GM18519 (cell line): ENCODE measurements at regions not wholly inside any gene's neighbourhood (a gene's known extent, or its start where the extent isn't known, plus 50 kb on each side); places are given as distances from the start of the nearest gene placed in this dataset.
"Not testable (repeated sequence)": the region's sequence is repeated elsewhere in the genome, so short reads cannot be mapped to it uniquely, and the experiment has no call there.

Experiments
- ATAC-seq: cut with Tn5 transposase; IDR thresholded peaks from one replicate; pipeline ENCODE4 v1.9.1; 2021; ENCODE audit warnings: mild to moderate bottlenecking, moderate library complexity; ENCODE audit not compliant: unreplicated experiment, low FRiP score

GRCh38 chrY:16490706-16491105, 1389.3 kb downstream of the CDY2B start:
- ATAC-seq, result no peak

- ATAC-seq, result no peak
These were observed 1393.3 kb downstream of the CDY2B start for GRCh38 chrY:16486696-16487215.

- no peak for ATAC-seq
These were observed 1400.0 kb downstream of the CDY2B start for GRCh38 chrY:16480031-16480430.

- no peak for ATAC-seq
These were observed 1406.0 kb downstream of the CDY2B start for GRCh38 chrY:16474053-16474452.

GRCh38 chrY:16454799-16455198, 1425.2 kb downstream of the CDY2B start:
- no peak for ATAC-seq

- ATAC-seq, result no peak
These were observed 1433.9 kb downstream of the CDY2B start for GRCh38 chrY:16446152-16446551.

- ATAC-seq, result peak; percentile 80
These were observed 1470.7 kb downstream of the CDY2B start for GRCh38 chrY:16409206-16409923.

- ATAC-seq, result not testable (repeated sequence)
These were observed 1500.6 kb downstream of the CDY2B start for GRCh38 chrY:16379458-16379857.

- ATAC-seq, result not testable (repeated sequence)
These were observed 1538.4 kb downstream of the CDY2B start for GRCh38 chrY:16341592-16341991.

- not testable (repeated sequence) for ATAC-seq
These were observed 1549.8 kb downstream of the CDY2B start for GRCh38 chrY:16330032-16330758.

GRCh38 chrY:16329135-16329820, 1550.7 kb downstream of the CDY2B start:
- ATAC-seq, result not testable (repeated sequence)
